Thyroid gland (tissue), 4 donors: ENCODE measurements at regions not wholly inside any gene's neighbourhood (a gene's known extent, or its start where the extent isn't known, plus 50 kb on each side); places are given as distances from the start of the nearest gene placed in this dataset.

ENCODE experiments used
- DNase-seq, 2 donors: peaks; one replicate each; pipeline ENCODE4 v3.0.0-alpha.2; 2019
- H3K27ac ChIP-seq, 3 donors: fragments of 200-600 bp; sonication (generic); 1 replicate in 2 of 3; 2 replicates in 1 of 3; pipeline ENCODE4 v1.5.1; 2016 to 2019; ENCODE audit warnings: mild to moderate bottlenecking in 1 of 3, moderate library complexity in 1 of 3
- H3K27me3 ChIP-seq: fragments of 200-600 bp; sonication (generic); one replicate; pipeline ENCODE4 v1.5.1; 2019
- H3K36me3 ChIP-seq, 2 donors: fragments of 200-600 bp; sonication (generic); one replicate each; pipeline ENCODE4 v1.5.1; 2016 to 2019
- H3K4me1 ChIP-seq, 2 donors: fragments of 200-600 bp; sonication (generic); one replicate each; pipeline ENCODE4 v1.5.1; 2017 to 2019
- H3K4me3 ChIP-seq, 3 donors: fragments of 200-600 bp; sonication (generic); replicated peaks in 1 of 3; 1 replicate in 2 of 3; 2 replicates in 1 of 3; pipeline ENCODE4 v1.5.1; 2016; ENCODE audit warnings: mild to moderate bottlenecking in 1 of 3
- H3K9me3 ChIP-seq: fragments of 200-600 bp; sonication (generic); one replicate; pipeline ENCODE4 v1.5.1; 2017
- CTCF ChIP-seq, 6 experiments: fragments of 200-600 bp in 3 of 6; fragments of 450-650 bp in 3 of 6; sonication (generic) in 3 of 6; IDR thresholded peaks; one replicate each; pipeline ENCODE4 v1.5.1; 2016 to 2019; ENCODE audit warnings: antibody characterized with exemption in 6 of 6, mild to moderate bottlenecking in 2 of 6, inconsistent platforms in 1 of 6, moderate library complexity in 1 of 6
- POLR2A ChIP-seq, 2 donors: fragments of 450-650 bp; IDR thresholded peaks; one replicate each; pipeline ENCODE4 v1.6.1; 2017; ENCODE audit warnings: antibody characterized with exemption in 2 of 2, mild to moderate bottlenecking in 2 of 2, moderate library complexity in 1 of 2
- WGBS, 2 donors: methylation state at CpG; one replicate each; pipeline ENCODE4 v1.1.5; 2017; 5-methylcytosine and 5-hydroxymethylcytosine counted together
- intact Hi-C: fragments of 100-400 bp; cut with DNase I; formaldehyde crosslinking; loops from one replicate; pipeline ENCODE4 v1.15.1; 2023

- DNase-seq = no peak
- no peaks in the 10 kb centered on the region for H3K4me1 ChIP-seq
- H3K4me3 ChIP-seq = no peak overlapping the region
- intact Hi-C loops = no loop called here
- WGBS, 2 donors = 76 to 82% methylated on average over 4 of the region's 4 CpGs
- H3K36me3 ChIP-seq = no peaks in the 10 kb centered on the region
- H3K27ac ChIP-seq = no peak overlapping the region
- no peak for TF ChIP-seq POLR2A (IDR thresholded peaks at IDR 0.05)
- TF ChIP-seq CTCF (IDR thresholded peaks at IDR 0.05) = no peak
- H3K27me3 ChIP-seq = no peaks in the 10 kb centered on the region
- H3K9me3 ChIP-seq = no peaks in the 10 kb centered on the region
Observed at GRCh38 chr4:177077095-177077971, 232.3 kb upstream of the NEIL3 start.

DNA sequence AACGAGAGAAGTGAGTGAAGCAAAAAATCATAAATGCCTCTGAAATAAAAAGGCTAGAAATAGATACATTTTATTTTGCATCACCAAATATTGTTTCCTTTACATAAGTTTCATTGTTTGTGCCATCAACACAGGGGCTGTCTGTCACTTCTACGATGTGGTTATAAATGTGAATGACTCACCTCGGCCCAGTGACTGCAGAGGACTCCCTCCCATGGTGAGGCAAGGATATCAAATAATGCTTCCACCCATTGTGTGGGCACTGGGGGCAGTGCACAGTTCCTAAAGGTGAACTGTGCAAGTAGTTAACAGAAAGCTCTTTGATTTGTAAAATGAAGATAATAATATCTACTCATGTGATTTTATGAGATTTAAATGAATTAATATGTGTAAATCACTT is 230.3 kb upstream of the NEIL3 start:
- no peak overlapping the region for H3K27ac ChIP-seq
- no peak for DNase-seq
- intact Hi-C loops = no loop called here
- no peak overlapping the region for H3K4me3 ChIP-seq
- TF ChIP-seq CTCF (IDR thresholded peaks at IDR 0.05) (no peak), POLR2A (IDR thresholded peaks at IDR 0.05) (no peak)
- no peaks in the 10 kb centered on the region for H3K9me3 ChIP-seq
- H3K27me3 ChIP-seq = no peaks in the 10 kb centered on the region
- WGBS, 2 donors = 46 to 52% methylated on average over 3 of the region's 3 CpGs
- H3K4me1 ChIP-seq = no peaks in the 10 kb centered on the region
- no peaks in the 10 kb centered on the region for H3K36me3 ChIP-seq

- no peak for TF ChIP-seq CTCF (IDR thresholded peaks at IDR 0.05)
- TF ChIP-seq POLR2A (IDR thresholded peaks at IDR 0.05) = no peak
- intact Hi-C loops = no loop called here
- 72 to 75% methylated on average over 5 of the region's 5 CpGs for WGBS, 2 donors
Observed at GRCh38 chr4:177080388-177080787, 229.3 kb upstream of the NEIL3 start.

DNA sequence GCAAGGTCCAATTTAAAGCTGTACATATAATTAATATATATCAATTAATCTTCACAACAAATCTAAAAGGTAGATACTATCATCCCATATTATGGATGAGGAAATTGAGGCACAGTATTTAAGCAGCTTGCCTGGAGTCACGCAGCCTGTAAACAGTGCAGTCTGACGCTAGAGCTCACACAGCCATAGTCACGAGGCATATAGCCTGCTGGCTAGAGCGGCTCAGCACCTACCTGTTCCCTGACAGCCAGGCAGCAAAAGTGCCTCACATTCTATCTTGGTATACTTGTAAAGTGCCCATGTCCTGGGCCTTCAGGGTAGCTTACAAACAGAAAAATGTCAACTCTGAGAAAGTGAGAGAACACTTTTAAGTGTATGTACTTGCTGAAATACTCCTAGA is 222.6 kb upstream of the NEIL3 start:
- TF ChIP-seq POLR2A (IDR thresholded peaks at IDR 0.05) (no peak), CTCF (IDR thresholded peaks at IDR 0.05) (no peak)
- 82 to 91% methylated on average over 4 of the region's 4 CpGs for WGBS, 2 donors
- Histone ChIP-seq H3K9me3 (no peaks in the 10 kb centered on the region), H3K27me3 (no peaks in the 10 kb centered on the region), H3K4me3 (no peak overlapping the region), H3K4me1 (no peaks in the 10 kb centered on the region), H3K36me3 (no peaks in the 10 kb centered on the region), H3K27ac (no peak overlapping the region)
- no peak for DNase-seq
- intact Hi-C loops = no loop called here

More at GRCh38 chr4:177080388-177080787, 229.3 kb upstream of the NEIL3 start:
- H3K36me3 ChIP-seq = no peaks in the 10 kb centered on the region
- no peak overlapping the region for H3K4me3 ChIP-seq
- DNase-seq = no peak
- no peaks in the 10 kb centered on the region for H3K27me3 ChIP-seq
- H3K9me3 ChIP-seq = no peaks in the 10 kb centered on the region
- H3K27ac ChIP-seq = no peak overlapping the region
- H3K4me1 ChIP-seq = no peaks in the 10 kb centered on the region

DNA sequence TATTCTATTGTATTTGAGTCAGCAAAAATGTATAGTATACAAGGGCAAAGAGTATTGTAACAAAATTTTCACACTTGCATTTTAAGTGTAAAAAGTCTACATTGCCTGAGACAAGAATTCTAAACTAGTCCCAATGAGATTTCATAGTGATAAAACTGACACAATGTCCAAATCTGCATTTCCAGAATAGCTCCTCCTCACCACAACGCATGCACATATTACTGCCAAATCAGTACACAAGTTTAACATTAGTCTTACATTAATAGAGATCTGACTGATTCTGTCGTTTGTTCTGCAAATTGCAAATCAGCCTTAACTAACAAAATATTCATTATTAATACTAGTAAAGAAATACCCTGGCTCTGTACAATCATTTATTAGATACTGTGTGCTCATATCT is 222.2 kb upstream of the NEIL3 start:
- intact Hi-C loops = no loop called here
- Histone ChIP-seq H3K36me3 (no peaks in the 10 kb centered on the region), H3K27me3 (no peaks in the 10 kb centered on the region), H3K27ac (no peak overlapping the region), H3K4me3 (no peak overlapping the region), H3K4me1 (no peaks in the 10 kb centered on the region), H3K9me3 (no peaks in the 10 kb centered on the region)
- WGBS, 2 donors = 81 to 88% methylated on average over 2 of the region's 2 CpGs
- no peak for TF ChIP-seq CTCF (IDR thresholded peaks at IDR 0.05)
- no peak for TF ChIP-seq POLR2A (IDR thresholded peaks at IDR 0.05)
- no peak for DNase-seq
